Smooth muscle cell (in vitro differentiated cells): ENCODE measurements at regions not wholly inside any gene's neighbourhood (a gene's known extent, or its start where the extent isn't known, plus 50 kb on each side); places are given as distances from the start of the nearest gene placed in this dataset.

Experiments used
- DNase-seq: peaks from one replicate; lab custom pipeline; 2025; ENCODE audit not compliant: unreplicated experiment; lab: John Stamatoyannopoulos, UW
- H2AFZ ChIP-seq: fragments of 200-600 bp; sonication (generic); 2 replicates; pipeline ENCODE4 v1.6.0; 2016; ENCODE audit warnings: antibody characterized with exemption, low read depth, mild to moderate bottlenecking
- H3F3A ChIP-seq: fragments of 200-600 bp; sonication (generic); 2 replicates; pipeline ENCODE4 v1.6.0; 2017; ENCODE audit warnings: antibody characterized with exemption, low read depth
- H3K27ac ChIP-seq: fragments of 200-600 bp; sonication (generic); 2 replicates; pipeline ENCODE4 v1.5.1; 2016; ENCODE audit warnings: low read depth, mild to moderate bottlenecking
- H3K27me3 ChIP-seq: fragments of 200-600 bp; sonication (generic); 2 replicates; pipeline ENCODE4 v1.6.1; 2016; ENCODE audit warnings: low read depth, mild to moderate bottlenecking
- H3K36me3 ChIP-seq: fragments of 200-600 bp; sonication (generic); 2 replicates; pipeline ENCODE4 v1.5.1; 2016; ENCODE audit warnings: low read depth
- H3K4me1 ChIP-seq: fragments of 200-600 bp; sonication (generic); 2 replicates; pipeline ENCODE4 v1.5.1; 2016; ENCODE audit warnings: low read depth
- H3K4me2 ChIP-seq: fragments of 200-600 bp; sonication (generic); 2 replicates; pipeline ENCODE4 v1.6.0; 2016; ENCODE audit warnings: mild to moderate bottlenecking
- H3K4me3 ChIP-seq: fragments of 200-600 bp; sonication (generic); 2 replicates; pipeline ENCODE4 v1.5.1; 2016; ENCODE audit warnings: mild to moderate bottlenecking
- H3K79me2 ChIP-seq: fragments of 200-600 bp; sonication (generic); 2 replicates; pipeline ENCODE4 v1.6.0; 2016; ENCODE audit warnings: low read depth, mild to moderate bottlenecking
- H3K9ac ChIP-seq: fragments of 200-600 bp; sonication (generic); 2 replicates; pipeline ENCODE4 v1.6.0; 2016; ENCODE audit warnings: low read depth
- H3K9me3 ChIP-seq: fragments of 200-600 bp; sonication (generic); replicated peaks from 2 replicates; pipeline ENCODE4 v1.5.1; 2016; ENCODE audit warnings: low read depth
- H4K20me1 ChIP-seq: fragments of 200-600 bp; sonication (generic); 2 replicates; pipeline ENCODE4 v1.6.0; 2016; ENCODE audit warnings: low read depth
- CTCF ChIP-seq: fragments of 200-600 bp; sonication (generic); IDR thresholded peaks from 2 replicates; pipeline ENCODE4 v1.5.1; 2017; ENCODE audit warnings: borderline replicate concordance, mild to moderate bottlenecking, antibody characterized with exemption; ENCODE audit not compliant: insufficient read depth, poor library complexity, severe bottlenecking
- WGBS: methylation state at CpG from one replicate; pipeline ENCODE4 v1.1.7; 2016; ENCODE audit warnings: low lambda C conversion rate; 5-methylcytosine and 5-hydroxymethylcytosine counted together

DNA sequence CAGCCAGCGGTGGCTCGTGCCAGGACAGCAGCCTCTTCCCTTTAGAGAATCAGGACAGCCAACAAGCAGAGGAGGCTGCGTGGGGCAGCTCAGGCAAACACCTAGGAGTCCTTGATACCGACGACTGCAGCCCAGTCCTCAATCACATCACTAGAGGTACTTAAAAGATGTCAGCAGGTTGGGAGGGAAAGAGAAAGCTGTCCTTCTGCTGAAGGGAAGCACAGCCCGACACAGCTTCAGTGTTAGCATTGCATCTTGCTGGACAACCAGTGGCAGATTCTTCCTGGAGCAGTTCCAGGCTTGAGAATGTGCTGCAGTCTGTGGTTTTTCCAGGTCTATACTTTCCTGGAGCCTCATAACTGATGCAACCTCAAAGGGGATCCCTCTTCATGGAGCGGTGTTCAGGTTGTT is 230.5 kb downstream of the SYK start:
- 91% methylated on average over 7 of the region's 7 CpGs for WGBS
- Histone ChIP-seq H3K9me3 (no peaks in the 10 kb centered on the region), H3K36me3 (no peaks in the 10 kb centered on the region), H3K27ac (no peak overlapping the region), H3K9ac (no peak overlapping the region), H3K79me2 (no peaks in the 10 kb centered on the region), H4K20me1 (no peaks in the 10 kb centered on the region), H2AFZ (no peak overlapping the region), H3K4me1 (no peaks in the 10 kb centered on the region), H3F3A (no peaks in the 10 kb centered on the region), H3K27me3 (no peaks in the 10 kb centered on the region), H3K4me2 (no peak overlapping the region), H3K4me3 (no peak overlapping the region)
- TF ChIP-seq CTCF: no peak
- DNase-seq: no peak

- Histone ChIP-seq H3K36me3 (no peaks in the 10 kb centered on the region), H3K4me1 (no peaks in the 10 kb centered on the region), H3F3A (no peaks in the 10 kb centered on the region), H3K27ac (no peak overlapping the region), H4K20me1 (no peaks in the 10 kb centered on the region), H3K9me3 (no peaks in the 10 kb centered on the region), H3K4me3 (no peak overlapping the region), H3K79me2 (no peaks in the 10 kb centered on the region), H3K9ac (no peak overlapping the region), H3K4me2 (no peak overlapping the region), H3K27me3 (no peaks in the 10 kb centered on the region), H2AFZ (no peak overlapping the region)
- TF ChIP-seq CTCF: no peak
- 92% methylated on average over 5 of the region's 5 CpGs for WGBS
- DNase-seq: no peak
Observed at GRCh38 chr9:91033270-91033669, 231.7 kb downstream of the SYK start.

- DNase-seq: no peak
- Histone ChIP-seq H3K36me3 (no peaks in the 10 kb centered on the region), H3K4me1 (no peaks in the 10 kb centered on the region), H3F3A (no peaks in the 10 kb centered on the region), H3K4me3 (no peak overlapping the region), H3K27ac (no peak overlapping the region), H3K4me2 (no peak overlapping the region), H3K9me3 (no peaks in the 10 kb centered on the region), H2AFZ (no peak overlapping the region), H3K27me3 (no peaks in the 10 kb centered on the region), H3K9ac (no peak overlapping the region), H4K20me1 (no peaks in the 10 kb centered on the region), H3K79me2 (no peaks in the 10 kb centered on the region)
- 60% methylated on average over 3 of the region's 3 CpGs for WGBS
- TF ChIP-seq CTCF: peak; percentile 51
Observed at GRCh38 chr9:91033797-91034196, 232.2 kb downstream of the SYK start.

DNA sequence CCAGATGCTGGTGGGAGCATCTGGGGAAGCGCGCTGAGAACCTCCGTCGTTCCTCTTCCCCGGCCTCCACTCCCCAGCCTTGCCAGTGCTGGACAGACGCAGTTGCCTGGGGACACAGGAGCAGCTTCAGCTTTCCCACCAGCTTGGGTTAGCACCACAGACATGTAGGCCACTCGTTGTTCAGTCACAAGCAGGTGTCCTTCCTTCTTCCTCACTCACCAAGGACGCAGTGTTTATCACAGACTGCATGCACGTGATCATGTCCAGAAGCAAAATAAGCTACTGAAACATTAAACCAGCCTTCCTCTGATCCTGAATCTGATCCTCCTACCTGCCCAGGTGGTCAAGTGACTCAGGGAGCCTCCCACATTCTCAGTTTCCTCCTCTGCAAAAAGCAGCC is 232.9 kb downstream of the SYK start:
- TF ChIP-seq CTCF: no peak
- Histone ChIP-seq H3K27me3 (no peaks in the 10 kb centered on the region), H3K79me2 (no peaks in the 10 kb centered on the region), H3K27ac (no peak overlapping the region), H3K36me3 (no peaks in the 10 kb centered on the region), H4K20me1 (no peaks in the 10 kb centered on the region), H3K4me1 (no peaks in the 10 kb centered on the region), H3K4me2 (no peak overlapping the region), H3K9me3 (no peaks in the 10 kb centered on the region), H3K4me3 (no peak overlapping the region), H3K9ac (no peak overlapping the region), H2AFZ (no peak overlapping the region), H3F3A (no peaks in the 10 kb centered on the region)
- 96% methylated on average over 9 of the region's 9 CpGs for WGBS
- DNase-seq: no peak
